Eye (tissue), 1 donor: ENCODE measurements at regions not wholly inside any gene's neighbourhood (a gene's known extent, or its start where the extent isn't known, plus 50 kb on each side); places are given as distances from the start of the nearest gene placed in this dataset.

Experiments used
- DNase-seq: peaks from one replicate; pipeline ENCODE4 v3.0.0-alpha.2; 2015

DNA sequence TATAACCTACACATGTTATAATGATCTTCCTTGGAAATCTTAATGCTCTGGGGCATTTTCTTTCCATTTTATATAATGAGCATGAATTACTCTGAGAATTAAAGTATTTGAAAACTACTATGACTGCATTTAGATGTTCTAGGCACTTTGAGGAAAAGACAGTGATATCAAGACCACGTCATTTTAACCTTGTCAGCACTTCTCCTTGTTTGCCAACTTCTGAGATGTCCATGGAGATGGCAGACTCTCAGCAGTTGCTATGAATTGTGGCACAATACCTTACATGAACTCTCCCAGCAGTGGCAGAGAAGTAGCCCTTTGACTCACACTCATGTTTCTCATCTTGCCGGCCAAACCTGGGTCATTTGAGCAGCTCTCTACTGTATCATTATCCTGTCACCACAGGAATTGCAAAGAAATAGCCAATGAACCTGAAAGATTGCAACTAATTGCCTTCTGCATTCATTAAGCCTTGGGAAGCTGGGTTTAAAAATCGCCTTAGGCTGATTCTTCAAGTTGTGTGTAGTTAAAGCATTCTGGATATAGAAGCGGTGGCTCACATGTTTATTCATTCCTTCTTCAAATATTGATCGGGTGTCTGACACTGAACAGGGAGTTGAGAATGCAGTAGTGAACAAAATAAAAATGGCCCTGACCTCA, 272.2 kb upstream of the CFAP20DC start:
- DNase-seq = no peak

DNA sequence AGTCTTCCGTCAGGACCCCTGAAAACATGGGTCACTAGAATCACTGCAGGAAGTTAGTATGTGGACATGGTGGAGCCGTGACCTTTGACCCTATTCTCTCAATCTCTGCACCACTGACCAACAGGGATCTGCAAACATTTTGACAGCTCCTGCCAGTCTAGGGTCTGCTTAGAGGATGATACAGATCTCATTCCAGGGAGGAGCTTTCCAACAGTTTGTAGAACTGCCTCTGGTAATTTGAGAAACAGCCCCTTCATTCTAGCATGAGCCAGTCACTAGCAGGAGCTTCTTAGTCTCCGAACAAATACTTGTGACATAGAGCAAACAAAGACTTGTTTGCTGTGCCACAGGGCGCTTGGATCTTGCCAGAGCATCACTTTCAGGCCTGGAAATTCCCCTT, 270.3 kb upstream of the CFAP20DC start:
- DNase-seq = peak; percentile 50

DNA sequence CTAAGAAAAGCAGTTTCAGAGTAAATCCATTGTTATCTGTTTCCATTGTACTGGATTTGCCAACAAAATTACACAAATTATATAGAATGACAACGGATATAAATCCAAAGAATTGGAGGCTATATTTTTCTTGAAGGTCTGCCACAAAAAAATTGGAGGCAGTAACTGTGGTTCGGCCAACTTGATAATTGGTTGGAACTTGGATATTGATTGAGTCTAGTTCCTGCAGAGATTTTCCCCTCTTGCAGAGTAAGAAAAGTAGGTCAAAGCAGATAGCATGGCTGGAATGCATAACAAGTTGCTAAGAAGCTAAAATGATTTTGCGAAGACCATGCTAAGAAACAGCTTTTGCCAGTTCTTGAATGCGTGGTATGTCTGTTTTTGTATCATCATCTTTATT, 269.6 kb upstream of the CFAP20DC start:
- DNase-seq = peak; percentile 51

DNA sequence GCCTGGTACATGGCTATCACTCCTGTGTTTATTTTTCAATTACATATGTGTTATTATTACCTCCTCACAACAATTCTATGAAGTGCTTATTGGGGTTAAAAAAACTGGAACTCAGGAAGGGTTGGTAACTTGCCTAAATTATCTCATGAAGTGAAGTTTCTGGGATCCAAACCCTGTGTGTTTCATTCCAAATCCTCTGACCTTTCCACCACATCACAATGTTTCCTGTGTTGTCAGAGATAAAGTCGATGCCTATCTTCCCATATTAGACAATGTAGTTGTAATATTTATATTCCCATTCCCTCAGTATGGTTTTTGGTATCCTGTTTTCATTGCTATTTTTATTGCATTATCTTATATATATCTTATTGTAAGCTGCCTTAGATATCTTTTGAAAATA, 269.1 kb upstream of the CFAP20DC start:
- no peak for DNase-seq

DNA sequence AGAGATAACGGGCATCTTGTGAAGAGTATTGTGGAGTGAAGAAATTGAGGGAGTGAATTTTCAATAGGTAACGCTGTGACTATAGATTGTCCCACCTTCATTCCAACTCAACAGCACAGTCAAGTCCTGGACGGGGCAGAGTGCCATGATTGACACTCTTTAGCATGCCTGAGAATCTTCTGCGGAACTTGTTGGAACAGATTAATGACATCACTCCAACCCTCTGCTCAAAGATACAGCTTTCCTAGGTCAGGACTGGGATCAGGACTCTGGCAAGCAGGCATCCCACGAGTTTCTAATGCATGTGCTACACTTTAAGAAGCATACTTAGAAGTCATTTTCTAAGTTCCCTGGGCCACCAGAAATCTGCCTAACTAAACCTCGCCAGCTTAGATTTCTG, 267.6 kb upstream of the CFAP20DC start:
- no peak for DNase-seq

DNA sequence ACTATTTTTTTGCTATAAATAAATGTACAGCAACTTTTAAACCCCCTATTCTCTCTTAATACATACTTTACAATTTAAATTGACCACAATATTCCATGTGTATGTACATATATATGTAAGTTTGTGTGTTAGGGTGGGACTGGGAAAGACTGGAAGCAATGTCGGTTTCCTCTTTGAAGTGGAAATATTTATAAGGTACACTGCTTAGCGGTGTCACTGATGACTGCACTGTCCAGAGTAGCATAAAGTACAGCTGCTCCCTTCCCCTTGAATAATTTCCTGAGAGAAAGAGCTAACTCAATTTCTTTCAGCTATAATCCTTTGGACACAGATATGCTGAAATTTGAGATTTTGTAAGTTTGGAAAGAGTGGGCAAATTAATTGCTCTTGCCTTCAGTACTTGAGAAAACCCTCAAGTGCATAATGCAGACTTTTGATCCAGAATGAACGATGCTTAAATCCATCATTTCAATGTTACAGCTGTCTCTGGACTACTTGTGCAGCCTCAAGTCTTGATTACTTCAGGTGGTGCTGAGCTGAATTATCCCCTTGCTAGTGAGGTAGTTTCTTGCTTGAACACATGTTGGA, 267.0 kb upstream of the CFAP20DC start:
- DNase-seq = peak; percentile 39

DNA sequence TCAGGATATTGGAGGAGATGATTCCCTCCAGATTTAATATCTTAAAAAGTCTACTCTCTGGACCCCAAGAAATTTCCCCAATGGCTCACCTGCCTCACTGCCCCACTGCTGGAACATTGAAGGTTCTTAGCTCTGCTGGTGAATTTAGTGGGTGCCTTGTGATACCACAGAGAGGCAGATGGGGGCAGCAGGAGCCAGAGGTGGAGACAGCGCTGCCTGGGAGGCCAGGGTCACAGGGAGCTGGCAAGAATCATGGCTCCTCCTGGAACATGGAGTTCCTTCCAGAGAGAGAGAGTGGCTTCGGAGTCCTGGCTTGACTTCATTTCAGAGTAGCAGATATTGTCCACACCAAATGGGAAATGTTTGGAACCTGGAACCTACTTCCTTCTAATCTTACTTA, 263.5 kb upstream of the CFAP20DC start:
- no peak for DNase-seq

DNA sequence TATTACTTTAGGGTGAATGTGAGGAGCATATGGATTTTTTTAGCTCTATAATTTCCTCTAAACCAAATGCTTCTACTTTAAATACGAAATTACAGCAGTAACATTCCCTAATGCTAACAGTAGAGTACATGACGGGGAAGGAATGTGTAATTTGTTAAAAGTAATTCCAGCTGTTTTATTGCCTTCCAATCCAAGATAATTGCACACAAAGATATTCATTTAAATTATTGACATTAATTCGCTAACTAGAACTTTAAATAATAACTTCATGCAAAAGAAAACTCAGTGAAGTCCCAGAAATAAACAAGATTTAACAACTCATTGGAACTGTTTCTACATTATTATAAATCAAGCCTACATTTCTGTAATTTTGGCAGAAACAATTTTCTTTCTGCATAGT, 261.4 kb upstream of the CFAP20DC start:
- no peak for DNase-seq

DNA sequence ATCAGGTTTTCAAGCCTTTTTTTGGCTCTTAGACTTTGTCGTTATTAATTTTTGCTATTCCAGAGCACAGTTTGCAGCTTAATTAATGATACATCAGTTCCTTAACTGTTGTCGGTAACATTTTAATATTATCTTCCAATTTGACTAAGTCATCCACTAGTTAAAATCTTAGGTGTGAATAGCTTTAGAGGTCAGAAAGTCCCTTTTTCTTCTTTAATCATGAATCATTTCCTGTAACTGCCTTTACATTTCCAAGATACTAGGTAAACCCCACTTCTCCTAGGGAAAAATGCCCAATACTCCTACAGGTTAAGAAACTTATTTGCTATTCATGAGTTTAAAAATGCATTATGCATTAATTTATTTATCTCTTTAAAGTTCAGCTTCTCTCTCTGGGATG, 260.9 kb upstream of the CFAP20DC start:
- no peak for DNase-seq

DNA sequence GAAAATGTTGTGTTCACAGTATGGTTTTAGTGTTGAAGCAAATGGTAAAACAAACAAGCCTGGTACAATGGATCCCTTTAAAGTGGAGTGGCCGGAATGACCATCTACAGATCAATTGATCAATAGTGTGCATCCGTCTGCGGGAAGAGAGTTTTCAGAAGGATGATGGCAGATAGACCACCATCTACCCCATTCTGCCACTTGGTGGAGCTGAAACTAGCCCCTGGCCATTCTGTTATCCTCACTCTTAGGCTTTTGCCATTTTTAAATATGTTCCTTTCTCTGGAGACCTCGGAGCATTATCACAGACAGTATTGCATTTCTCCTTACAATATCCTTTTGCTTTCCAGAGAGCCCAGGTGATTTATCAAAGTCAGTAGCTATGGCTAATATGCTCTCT, 258.9 kb upstream of the CFAP20DC start:
- DNase-seq = no peak

DNA sequence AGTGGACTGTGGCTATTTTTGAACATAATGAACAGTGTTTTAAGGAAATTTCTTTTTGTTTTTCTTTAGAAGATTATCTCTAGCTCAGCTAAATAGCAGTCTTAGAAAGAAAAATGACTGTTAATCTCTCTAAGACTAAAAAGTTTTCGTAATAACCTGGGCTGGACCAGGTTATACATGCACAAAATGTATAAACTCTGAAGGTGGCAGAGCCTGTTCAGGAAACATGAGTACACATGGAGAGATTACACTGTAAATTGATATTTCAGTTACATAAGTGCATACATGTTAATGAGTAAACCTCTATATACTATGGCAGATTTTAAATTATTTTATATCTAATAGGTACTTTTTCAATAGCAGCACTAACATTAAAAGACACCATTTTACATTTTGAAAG, 258.2 kb upstream of the CFAP20DC start:
- no peak for DNase-seq

DNA sequence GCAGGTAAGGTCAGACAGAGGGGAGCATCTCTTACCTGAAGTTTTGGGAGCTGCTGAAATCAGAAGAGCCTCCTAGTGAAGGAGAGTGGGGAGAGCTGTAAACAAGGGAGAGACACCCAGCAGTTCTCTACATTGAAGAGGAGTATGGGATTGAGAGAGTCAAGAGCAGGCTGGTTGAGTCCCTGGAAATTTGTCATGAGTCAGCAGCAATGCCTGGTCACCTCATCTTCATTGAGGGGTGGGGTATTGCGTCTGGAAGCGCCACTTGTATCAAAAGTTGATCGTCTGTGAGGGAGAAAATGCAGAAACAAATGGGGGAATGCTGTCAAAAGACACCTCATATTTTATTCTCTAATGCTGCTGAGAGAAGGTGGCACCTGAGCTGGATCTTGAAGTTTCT, 256.6 kb upstream of the CFAP20DC start:
- no peak for DNase-seq

DNA sequence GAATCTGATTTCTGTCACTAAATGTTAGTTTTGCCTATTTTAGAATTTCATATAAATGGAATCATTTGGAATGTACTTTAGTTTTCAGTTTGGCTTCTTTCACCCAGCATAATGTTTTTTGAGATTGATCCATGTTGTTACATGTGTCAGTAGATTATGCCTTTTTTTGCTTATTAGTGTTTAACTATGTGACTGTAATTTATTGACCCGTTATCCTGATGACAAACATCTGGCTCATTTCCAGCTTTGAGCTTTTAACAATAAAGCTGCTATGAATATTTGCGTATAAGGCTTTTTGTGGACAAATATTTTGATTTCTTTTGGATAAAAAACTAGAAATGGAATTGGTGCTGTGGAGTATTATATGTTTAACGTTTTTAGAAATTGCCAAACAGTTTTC, 254.5 kb upstream of the CFAP20DC start:
- DNase-seq = no peak

DNA sequence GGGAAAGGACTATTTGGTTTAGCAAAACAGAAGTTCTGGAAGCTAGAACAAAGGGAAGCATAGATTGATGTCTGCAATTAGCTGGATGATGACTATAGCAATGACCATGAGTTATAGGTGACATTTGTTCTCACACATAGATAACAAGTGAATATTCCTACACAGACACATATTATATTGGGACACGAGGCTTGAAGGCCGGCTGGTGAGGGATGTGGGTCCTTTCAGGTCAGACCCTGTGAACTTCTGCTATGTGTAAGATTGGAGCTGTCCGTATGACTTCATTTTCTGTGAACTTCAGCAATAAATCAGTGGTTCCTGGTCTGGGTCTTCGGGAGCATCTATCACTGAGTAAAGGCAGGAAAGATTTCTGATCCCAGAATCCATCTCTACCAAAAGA, 253.6 kb upstream of the CFAP20DC start:
- no peak for DNase-seq

DNA sequence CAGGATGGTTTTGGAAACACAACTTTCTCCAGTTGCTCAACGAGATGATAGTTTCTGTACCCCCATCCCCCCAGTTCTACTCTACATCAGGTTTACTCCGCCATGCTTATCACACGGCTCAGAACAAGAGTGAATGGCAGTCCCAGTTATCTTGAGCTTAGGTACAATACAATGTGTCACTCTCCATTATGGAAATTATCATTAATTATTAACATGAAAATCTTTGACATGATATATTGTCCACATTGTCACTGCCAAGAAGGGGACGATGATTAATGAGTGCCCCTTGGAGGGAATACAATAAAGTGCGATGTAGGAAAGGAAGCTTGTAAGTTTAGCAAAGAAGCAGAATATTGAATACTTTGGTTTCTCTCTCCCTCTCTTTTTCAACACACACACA, 252.6 kb upstream of the CFAP20DC start:
- peak; percentile 18 for DNase-seq

DNA sequence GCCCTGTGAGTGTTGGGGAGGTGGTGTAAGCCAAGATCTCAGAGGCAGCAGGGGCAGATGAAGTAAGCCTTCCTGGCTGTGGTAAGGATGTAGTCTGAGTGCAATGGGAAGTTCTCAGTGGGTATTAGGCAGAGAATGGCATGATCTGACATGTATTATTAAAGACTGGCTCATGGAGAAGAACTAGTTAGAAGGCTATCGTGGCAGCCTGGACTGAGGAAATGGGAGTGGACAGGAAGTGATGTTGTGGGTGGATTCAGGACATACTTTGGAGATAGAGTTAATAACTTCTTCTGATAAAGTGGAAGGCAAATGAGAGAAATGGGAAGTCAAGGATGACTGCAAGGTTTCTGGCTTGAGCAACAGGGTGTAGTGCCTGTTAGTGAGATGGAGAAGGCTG, 250.9 kb upstream of the CFAP20DC start:
- no peak for DNase-seq

DNA sequence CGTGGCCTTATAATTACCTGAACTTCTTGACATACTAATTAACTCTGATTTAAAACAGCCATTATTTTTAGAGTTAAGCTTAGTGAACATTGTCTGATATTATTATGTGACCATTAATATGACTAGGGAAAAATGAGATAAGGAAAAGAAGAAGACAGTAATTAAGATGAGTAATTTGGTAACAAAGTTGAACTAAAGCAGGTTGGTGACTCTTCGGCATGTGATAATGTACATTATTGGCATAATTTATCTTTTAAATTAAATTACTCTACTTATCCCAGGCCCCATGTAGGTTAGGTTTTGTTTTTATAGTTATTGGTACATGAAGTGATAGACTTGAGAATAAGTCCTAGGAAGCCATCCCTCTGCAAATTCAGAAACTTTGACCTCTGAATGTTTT, 249.7 kb upstream of the CFAP20DC start:
- DNase-seq = no peak

DNA sequence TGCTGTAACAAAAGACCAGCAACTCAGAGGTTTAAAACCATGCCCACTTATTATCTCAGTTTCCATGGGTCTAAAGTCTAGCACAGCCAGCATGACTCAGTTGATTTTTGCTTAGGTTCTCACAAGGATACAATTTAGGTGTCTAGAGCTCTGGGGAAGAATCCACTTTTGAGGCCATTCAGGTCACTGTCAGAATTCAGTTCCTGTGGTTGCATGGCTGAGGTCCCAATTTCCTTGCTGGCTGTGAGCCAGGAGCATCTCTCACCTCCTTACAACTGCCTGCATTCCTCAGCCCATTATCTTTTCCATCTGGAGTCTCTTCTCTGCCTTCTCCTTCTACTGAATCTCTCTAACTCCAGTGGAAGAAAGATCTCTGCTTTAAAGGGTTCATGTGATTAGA, 240.5 kb upstream of the CFAP20DC start:
- DNase-seq = no peak

DNA sequence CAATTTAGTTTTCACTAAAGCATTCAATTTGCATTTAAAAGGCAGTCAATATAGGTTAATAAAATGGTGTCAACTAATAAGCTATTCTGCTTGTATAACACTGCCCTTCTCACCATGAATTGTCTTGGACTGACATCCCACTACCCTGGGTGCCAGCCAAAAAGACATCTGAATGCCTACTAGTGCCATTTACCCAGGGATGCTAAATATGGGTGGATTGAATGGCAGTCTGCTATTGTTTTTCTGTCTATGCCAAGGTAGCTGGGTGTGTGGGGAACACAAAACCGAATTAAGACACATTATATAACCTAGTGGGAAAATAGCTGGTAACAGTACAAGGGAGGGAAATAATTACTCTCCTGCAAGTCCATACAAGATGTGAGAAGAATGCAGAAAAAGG, 240.0 kb upstream of the CFAP20DC start:
- no peak for DNase-seq

DNA sequence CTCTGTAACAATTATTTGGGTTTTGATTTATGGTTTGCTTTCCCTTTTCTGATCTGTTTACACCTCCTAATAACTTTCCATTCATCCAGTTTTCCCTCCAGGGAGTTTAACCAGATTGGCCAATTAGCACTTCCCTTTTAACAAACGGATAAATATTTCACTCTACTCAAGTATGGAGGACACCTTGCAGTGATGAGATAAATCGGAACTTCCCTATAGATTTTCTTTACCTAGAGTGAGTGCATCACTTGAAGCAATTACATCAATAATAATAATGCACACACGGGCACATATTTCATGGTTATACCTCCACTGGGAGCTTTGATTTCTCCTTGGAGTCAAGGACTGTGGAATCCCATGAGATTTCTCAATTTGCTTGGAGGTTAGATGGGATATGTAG, 239.1 kb upstream of the CFAP20DC start:
- DNase-seq = no peak

DNA sequence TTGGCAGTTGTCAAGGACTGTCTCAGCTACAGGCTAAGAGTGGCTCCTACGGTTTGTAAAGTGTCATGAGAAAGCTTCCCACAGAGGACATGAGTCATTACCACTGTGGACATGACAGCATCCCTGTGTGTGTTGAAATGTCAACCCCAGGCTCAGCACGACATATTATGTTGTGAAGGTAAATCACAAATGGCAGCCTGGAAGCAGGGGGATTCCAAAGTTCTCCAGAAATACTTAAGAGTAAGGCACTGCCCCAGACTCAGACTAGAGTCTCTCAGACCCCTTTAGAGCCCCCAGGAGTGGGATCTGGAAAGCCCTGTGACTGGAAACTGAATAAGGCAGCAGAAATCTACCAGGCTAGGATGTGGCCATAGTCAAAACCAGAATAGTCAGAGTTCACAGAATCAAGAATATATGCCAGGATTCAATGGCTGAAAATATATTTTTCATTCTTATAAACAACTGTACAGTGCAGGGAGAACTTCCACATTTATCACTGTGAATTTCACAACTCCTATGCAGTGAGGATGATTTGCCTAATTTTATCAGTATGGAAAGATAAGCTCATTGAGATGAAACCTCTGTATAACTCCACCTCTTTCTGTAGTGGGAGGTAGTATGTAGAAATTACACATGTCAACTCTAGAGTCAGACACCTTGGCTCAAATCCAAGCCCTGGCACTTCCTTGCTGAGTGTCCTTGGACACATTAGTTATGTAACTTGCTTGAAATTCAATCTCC, 237.1 kb upstream of the CFAP20DC start:
- no peak for DNase-seq

DNA sequence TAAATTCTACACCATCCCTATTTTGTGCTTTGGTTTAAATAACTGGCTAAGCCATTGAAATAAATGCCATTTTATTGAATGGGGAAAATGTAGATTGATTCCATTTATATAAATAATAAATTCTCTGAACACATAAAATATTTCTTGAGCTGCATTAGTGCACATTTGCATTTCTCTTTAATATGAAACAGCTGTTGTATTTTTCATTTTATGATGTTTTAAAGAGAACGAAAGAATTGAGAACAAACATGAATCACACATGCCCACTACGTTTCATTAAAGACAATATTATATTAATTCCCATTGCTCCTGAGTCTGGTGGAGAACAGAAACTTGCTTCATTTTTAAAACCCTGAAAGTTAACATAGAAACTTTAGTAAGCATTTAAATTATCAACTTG, 235.7 kb upstream of the CFAP20DC start:
- no peak for DNase-seq

DNA sequence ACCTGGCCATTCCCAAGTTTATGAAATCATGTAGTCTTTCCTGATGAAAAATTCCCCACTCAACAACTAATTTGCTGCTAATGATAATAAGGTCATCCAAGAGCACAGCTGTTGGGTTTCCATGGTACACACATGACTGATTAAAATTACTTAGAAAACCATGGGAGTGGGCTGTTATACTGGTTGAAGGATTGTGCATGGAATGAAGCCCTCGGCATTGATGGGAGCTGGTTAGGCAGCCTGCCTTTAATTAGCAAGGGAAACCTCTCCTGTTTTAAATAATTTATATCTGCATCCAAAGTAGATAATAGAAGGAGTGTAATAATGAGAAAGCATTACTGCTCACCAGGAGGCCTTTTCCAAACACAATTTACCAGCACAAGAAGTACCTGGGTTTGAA, 235.1 kb upstream of the CFAP20DC start:
- DNase-seq = peak; percentile 59

DNA sequence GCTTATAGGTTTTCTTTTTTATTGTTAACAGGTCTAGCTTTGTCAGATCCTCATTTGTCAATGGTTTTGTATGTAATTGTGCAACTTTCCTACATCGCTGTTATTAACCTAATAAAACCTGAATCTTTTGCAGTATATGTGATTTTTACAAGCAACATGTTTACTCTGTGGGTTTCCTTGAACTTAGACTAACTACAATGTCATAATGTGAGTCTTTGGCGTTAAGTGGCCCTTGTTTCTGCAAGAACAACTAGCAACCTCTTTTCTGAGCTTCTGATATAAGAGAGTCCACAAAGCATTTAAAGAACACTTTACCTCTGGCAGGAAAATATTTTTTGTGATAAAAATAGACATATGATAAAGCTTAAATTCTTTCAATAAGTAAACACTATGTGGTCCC, 230.3 kb upstream of the CFAP20DC start:
- DNase-seq = no peak

DNA sequence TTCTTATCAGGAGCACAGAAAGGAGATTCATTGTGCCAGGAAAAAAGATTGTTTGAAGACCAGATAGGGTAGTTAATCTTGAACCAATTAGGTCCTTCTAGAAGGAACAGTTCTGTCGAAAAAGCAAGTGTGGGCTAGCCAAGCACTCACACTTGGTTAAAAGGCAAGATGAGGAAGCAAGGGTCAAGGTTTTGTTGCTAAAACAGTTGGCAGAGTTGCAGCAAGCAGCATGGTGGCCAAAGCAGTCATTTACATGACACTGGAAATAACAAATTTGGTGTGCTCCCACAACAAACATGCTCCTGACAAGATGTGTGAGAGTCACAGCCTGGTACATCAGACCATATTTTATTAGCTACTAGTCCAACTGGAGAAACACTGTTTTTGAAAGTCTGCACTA, 228.0 kb upstream of the CFAP20DC start:
- DNase-seq = no peak
